GM12891 (cell line): ENCODE measurements at regions not wholly inside any gene's neighbourhood (a gene's known extent, or its start where the extent isn't known, plus 50 kb on each side); places are given as distances from the start of the nearest gene placed in this dataset.

Source experiments
- PAX5 ChIP-seq: IDR thresholded peaks from 2 replicates; pipeline ENCODE4 v1.6.1; 2011; ENCODE audit warnings: low read length, moderate library complexity, mild to moderate bottlenecking; ENCODE audit not compliant: insufficient read depth, severe bottlenecking
- POLR2A ChIP-seq: IDR thresholded peaks from 2 replicates; pipeline ENCODE4 v1.6.1; 2011; ENCODE audit warnings: low read depth, low read length, control low read depth
- POLR2AphosphoS5 ChIP-seq: IDR thresholded peaks from 2 replicates; pipeline ENCODE4 v1.6.1; 2011; ENCODE audit warnings: low read depth, low read length, control low read depth
- POU2F2 ChIP-seq: IDR thresholded peaks from 2 replicates; pipeline ENCODE4 v1.6.1; 2011; ENCODE audit warnings: low read depth, mild to moderate bottlenecking, control low read depth, low read length, moderate library complexity
- TAF1 ChIP-seq: IDR thresholded peaks from 2 replicates; pipeline ENCODE4 v1.6.1; 2011; ENCODE audit warnings: low read depth, low read length, control low read depth

DNA sequence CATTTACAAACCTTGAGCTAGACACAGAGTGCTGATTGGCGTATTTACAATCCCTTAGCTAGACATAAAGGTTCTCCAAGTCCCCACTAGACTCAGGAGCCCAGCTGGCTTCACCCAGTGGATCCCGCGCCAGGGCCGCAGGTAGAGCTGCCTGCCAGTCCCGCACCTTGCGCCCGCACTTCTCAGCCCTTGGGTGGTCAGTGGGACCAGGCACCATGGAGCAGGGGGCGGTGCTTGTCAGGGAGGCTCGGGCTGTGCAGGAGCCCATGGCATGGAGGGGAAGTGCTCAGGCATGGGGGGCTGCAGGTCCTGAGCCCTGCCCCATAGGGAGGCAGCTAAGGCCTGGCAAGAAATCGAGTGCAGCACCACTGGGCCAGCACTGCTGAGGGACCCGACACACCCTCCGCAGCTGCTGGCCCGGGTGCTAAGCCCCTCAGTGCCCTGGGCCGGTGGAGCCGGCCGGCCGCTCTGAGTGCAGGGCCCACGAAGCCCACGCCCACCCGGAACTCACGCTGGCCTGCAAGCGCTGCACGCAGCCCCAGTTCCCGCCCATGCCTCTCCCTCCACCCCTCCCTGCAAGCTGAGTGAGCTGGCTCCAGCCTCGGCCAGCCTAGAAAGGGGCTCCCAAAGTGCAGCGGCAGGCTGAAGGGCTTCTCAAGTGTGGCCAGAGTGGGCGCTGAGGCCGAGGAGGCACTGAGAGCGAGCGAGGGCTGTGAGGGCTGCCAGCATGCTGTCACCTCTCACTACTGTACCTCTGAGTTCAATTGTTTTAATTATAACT, 1213.9 kb downstream of the OTOL1 start:
- TF ChIP-seq PAX5: no peak
- TF ChIP-seq POLR2AphosphoS5: no peak
- TF ChIP-seq POLR2A: no peak
- TF ChIP-seq TAF1: no peak
- TF ChIP-seq POU2F2: no peak
